Muscle of leg (tissue), 3 donors: ENCODE measurements at regions not wholly inside any gene's neighbourhood (a gene's known extent, or its start where the extent isn't known, plus 50 kb on each side); places are given as distances from the start of the nearest gene placed in this dataset.

ENCODE experiments used
- DNase-seq: peaks from one replicate; pipeline ENCODE4 v3.0.0; 2013
- H3K27ac ChIP-seq: one replicate; pipeline ENCODE4 v1.5.1; 2013; ENCODE audit warnings: mild to moderate bottlenecking, low read length, control low read depth
- H3K27me3 ChIP-seq: one replicate; pipeline ENCODE4 v1.6.1; 2013; ENCODE audit warnings: low read length; ENCODE audit not compliant: control insufficient read depth, insufficient read depth
- H3K36me3 ChIP-seq: one replicate; pipeline ENCODE4 v1.6.1; 2013; ENCODE audit warnings: low read length; ENCODE audit not compliant: control insufficient read depth, insufficient read depth
- H3K4me1 ChIP-seq: one replicate; pipeline ENCODE4 v1.6.1; 2013; ENCODE audit warnings: low read length; ENCODE audit not compliant: control insufficient read depth, insufficient read depth
- H3K4me3 ChIP-seq: one replicate; pipeline ENCODE4 v1.5.1; 2013; ENCODE audit warnings: low read length, control low read depth
- H3K9me3 ChIP-seq: replicated peaks from 2 replicates; pipeline ENCODE4 v1.6.1; 2013; ENCODE audit warnings: low read depth, low read length; ENCODE audit not compliant: control insufficient read depth
- WGBS: methylation state at CpG from one replicate; pipeline ENCODE4 v1.1.5; 2013; ENCODE audit warnings: missing lambda C conversion rate; ENCODE audit not compliant: insufficient coverage; 5-methylcytosine and 5-hydroxymethylcytosine counted together

DNA sequence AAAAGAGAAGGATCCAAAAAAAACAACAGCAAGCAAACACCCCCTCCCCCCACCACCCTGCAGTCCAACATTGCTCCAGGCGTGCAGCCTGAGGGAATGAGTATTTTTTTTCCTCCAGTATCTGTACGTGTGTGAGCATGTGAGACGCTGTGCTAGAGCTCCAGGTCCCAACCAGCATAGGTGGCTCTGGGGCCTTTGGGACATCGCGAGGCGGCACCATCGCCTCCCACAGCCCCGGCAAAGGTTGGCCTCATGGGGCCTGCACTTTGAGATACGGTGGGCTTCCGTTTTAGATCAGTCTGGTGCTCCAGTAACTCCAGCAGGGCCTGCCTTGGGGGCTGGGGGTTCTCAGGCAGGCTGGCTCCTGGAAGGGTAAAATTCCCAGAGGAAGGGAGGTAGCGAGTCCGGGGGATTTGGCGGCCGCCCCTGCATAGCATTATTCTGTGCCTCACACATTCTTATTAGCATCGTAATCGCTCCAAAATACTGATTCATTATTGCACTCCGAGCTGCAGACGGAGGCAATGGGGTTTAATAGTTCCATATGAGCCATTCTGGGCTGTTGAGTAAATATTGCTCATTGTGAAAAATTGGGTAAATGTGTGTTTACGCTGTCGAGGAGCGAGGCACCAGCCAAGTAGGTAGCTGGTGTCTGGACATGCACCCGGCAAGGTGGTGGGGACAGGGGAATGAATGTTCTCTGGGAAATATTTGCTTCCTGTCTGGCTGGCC is 143.1 kb upstream of the MYL2 start:
- Histone ChIP-seq H3K36me3 (no peaks in the 10 kb centered on the region), H3K4me1 (peaks cover 2% of the 10 kb centered on the region), H3K4me3 (no peak overlapping the region), H3K9me3 (no peaks in the 10 kb centered on the region), H3K27me3 (peaks cover 6% of the 10 kb centered on the region), H3K27ac (no peak overlapping the region)
- DNase-seq = no peak
- WGBS = 68% methylated on average over 13 of the region's 22 CpGs

DNA sequence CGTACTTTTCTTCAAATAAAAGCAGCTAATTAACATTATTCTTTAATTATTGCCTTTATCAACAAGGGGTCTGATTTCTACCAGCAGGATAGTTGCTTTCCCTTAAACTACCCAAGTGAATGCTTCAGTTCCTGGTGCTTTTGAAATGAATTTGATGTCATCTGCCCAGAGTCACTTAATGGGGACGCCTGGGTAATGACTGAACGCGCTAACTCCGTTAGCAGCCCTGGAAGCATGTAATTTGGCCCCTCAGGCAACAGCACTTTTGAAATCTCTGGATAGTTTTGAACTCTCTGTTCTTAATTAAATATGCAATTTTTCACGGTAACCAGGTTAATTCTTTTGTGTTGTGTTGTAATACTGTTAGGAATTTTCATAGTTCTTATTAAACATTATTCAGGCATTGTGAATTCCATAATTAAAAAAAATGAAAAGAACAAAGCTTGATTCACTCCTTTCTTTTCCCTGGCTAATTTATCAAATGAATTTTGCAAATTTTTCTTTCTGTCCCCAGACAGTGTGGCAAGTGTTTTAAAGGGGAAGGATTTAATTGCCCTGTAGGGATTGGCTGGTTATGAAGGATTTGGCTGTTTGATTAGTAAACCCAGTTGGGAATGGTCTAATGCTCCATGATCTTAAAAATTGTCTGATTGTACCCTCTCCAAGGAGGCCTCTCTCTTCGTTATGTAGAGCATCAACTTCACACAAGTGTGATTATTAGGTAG is 137.5 kb upstream of the MYL2 start:
- H3K36me3 ChIP-seq = no peaks in the 10 kb centered on the region
- WGBS = 50% methylated on average over 5 of the region's 7 CpGs
- DNase-seq = no peak
- H3K9me3 ChIP-seq = no peaks in the 10 kb centered on the region
- H3K27ac ChIP-seq = no peak overlapping the region
- no peaks in the 10 kb centered on the region for H3K4me1 ChIP-seq
- no peak overlapping the region for H3K4me3 ChIP-seq
- peaks cover 3% of the 10 kb centered on the region for H3K27me3 ChIP-seq

DNA sequence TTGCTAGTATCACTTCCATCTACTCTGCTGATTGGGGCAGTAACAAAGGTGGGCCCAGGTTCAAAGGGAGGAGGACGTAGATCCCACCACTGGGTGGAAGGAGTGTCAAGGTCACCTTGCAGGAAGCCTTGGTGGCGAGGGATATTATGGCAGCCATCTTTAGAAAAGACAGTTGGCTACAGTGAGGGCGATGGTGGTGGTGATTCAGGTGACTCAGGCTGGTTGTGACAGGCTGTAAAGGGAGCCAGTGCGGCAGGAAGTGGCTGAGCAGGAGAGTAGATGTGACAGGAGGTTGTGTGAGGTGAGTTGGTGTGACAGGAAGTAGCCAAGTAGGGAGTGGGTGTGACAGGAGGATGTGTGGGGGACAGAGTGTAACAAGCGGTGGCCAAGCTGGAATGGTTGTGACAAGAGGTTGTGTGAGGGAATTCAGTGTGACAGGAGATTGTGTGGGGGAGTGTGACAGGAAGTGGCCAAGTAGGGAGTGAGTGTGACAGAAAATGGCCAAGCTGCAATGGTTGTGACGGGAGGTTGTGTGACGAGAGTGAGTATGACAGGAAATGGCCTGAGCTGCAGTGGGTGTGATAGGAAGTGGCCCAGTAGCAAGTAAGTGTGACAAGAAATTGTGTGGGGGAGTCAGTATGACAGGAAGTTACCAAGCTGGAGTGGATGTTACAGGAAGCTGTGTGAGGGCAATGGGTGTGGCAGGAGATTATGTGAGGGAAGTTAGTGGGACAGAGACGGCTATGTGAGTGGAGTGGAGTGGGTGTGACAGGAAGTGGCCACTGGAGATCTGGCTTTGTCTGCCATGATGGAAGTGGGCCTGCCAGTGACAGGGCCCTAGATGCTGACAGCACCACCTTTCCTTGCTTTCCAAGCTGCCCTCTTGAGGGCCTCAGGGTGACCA is 136.5 kb upstream of the MYL2 start:
- Histone ChIP-seq H3K27ac (no peak overlapping the region), H3K36me3 (no peaks in the 10 kb centered on the region), H3K9me3 (no peaks in the 10 kb centered on the region), H3K4me3 (no peak overlapping the region), H3K27me3 (peaks cover 3% of the 10 kb centered on the region), H3K4me1 (no peaks in the 10 kb centered on the region)
- 71% methylated on average over 8 of the region's 8 CpGs for WGBS
- DNase-seq = peak; percentile 22

DNA sequence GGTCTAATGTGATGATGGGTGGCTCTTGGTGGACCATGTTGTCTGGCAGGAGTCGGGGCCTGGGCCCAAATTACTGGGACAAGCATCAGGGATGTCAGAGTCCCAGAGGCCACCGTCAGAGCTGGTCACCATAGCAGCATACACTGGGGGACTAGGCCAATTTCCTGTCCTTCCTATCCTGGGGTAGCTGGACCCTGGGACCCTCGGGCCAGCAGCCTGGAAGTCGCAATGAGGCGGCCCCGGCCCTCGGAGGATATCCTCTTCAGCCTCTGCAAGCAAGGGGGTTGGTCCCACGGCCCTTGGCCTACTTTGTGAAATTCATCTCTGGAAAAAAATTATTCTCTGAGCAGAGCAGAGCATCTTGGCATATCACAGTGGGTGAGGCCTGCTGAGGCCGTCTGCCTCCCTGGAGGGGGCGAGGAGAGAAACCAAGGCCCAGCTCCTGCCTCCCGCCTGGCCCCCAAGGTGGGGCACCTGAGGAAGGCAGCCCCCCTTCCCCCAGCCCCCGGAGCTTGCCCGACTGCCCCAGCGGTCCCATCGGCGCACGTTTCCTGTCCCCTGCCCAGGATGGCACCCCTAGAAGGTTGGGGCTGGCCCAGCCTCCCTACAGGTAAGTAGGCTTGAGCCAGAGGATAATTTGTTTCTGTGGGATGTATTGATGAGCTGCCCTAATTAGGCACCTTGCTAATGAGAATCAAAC is 135.0 kb upstream of the MYL2 start:
- WGBS = 66% methylated on average over 10 of the region's 17 CpGs

DNA sequence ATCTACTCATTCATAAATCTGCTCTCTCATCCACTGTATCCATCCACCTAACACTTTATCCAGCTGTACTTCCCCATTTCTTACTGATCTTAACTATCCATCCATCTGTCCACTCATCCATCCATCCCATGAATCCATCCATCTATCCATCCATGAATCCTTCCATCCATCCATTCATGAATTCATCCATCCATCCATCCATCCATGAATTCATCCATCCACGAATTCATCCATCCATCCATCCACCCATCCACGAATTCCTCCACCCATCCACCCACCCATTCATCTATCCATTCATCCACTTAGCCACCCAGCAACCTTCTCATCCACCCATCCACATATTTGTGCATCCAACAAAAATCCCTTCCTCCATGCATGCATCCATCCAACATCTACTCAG is 128.6 kb upstream of the MYL2 start:
- DNase-seq = no peak
- WGBS = 47% methylated on average over 2 of the region's 2 CpGs
- H3K4me1 ChIP-seq = no peaks in the 10 kb centered on the region
- no peak overlapping the region for H3K27ac ChIP-seq
- no peaks in the 10 kb centered on the region for H3K9me3 ChIP-seq
- no peaks in the 10 kb centered on the region for H3K36me3 ChIP-seq
- no peak overlapping the region for H3K4me3 ChIP-seq
- H3K27me3 ChIP-seq = peaks cover 6% of the 10 kb centered on the region

More for the DNA sequence above, 135.0 kb upstream of the MYL2 start:
- H3K27me3 ChIP-seq = peaks cover 5% of the 10 kb centered on the region
- H3K4me1 ChIP-seq = no peaks in the 10 kb centered on the region
- no peak for DNase-seq
- no peak overlapping the region for H3K4me3 ChIP-seq
- H3K27ac ChIP-seq = no peak overlapping the region
- no peaks in the 10 kb centered on the region for H3K9me3 ChIP-seq
- H3K36me3 ChIP-seq = no peaks in the 10 kb centered on the region

DNA sequence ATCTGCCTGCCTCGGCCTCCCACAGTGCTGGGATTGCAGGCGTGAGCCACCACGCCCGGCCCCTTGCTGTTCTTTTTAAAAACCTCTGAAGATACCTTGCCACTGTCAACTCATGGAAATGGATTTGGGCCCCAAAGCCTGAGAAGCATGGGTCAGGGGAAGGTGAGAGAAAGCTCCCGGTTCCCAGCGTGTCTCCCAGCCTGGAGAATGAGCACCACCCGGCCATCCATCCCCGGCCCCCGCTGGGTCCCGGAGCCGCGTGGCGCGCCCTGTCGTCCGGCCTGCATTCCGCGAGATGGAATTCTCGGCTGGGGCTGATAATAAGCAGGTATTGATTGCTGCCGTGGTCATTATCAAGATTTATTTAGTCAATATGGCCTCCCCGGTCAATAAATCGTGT is 126.5 kb upstream of the MYL2 start:
- WGBS = 65% methylated on average over 16 of the region's 22 CpGs
- no peaks in the 10 kb centered on the region for H3K36me3 ChIP-seq
- DNase-seq = no peak
- H3K4me1 ChIP-seq = no peaks in the 10 kb centered on the region
- H3K27ac ChIP-seq = no peak overlapping the region
- H3K9me3 ChIP-seq = no peaks in the 10 kb centered on the region
- no peak overlapping the region for H3K4me3 ChIP-seq
- peaks cover 12% of the 10 kb centered on the region for H3K27me3 ChIP-seq

DNA sequence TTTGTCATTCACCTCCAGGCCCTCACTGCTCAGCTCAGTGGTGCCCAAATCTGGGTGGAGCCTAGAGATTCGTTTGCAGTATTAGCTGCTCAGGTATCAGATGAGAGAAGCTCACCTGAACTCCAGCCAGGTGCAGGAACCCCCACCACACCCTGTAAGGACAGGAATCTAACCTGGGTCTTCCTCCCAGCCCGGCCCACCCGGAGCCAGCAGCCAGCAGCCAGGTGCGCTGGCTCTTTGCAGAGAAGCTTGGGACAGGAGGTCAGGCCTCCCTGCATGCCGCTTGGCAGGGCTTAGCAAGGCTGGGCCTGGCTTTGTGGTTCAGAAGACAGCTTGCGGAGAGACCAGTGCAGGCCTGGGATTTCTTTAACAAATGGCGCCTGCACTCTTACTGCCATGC is 125.6 kb upstream of the MYL2 start:
- no peak overlapping the region for H3K4me3 ChIP-seq
- no peak for DNase-seq
- H3K36me3 ChIP-seq = no peaks in the 10 kb centered on the region
- H3K27ac ChIP-seq = no peak overlapping the region
- H3K9me3 ChIP-seq = no peaks in the 10 kb centered on the region
- no peaks in the 10 kb centered on the region for H3K4me1 ChIP-seq
- H3K27me3 ChIP-seq = peaks cover 12% of the 10 kb centered on the region
- 75% methylated on average over 7 of the region's 7 CpGs for WGBS

DNA sequence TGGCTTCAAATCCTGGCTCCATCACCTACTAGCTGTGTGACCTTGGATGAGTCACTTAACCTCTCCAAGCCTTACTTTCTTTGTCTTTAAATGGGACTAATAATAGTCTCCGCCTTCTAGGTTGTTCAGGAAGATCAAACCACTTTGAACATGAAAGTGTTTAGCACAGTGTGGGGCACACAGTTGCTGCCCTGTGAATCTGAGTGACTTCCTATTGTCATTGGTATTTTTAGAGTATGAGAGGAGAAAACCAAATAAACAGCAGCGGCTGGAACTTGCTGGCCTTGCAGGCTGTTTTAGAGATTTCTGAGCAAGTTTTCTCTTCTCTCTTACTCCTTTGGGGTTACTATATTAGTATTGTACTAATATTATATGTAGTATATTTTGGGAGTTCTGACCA is 120.7 kb upstream of the MYL2 start:
- Histone ChIP-seq H3K36me3 (no peaks in the 10 kb centered on the region), H3K9me3 (no peaks in the 10 kb centered on the region), H3K4me3 (no peak overlapping the region), H3K4me1 (no peaks in the 10 kb centered on the region), H3K27ac (no peak overlapping the region), H3K27me3 (peaks cover 44% of the 10 kb centered on the region)
- DNase-seq = no peak
- WGBS = no CpG with 5 or more reads among the region's 2 CpGs

DNA sequence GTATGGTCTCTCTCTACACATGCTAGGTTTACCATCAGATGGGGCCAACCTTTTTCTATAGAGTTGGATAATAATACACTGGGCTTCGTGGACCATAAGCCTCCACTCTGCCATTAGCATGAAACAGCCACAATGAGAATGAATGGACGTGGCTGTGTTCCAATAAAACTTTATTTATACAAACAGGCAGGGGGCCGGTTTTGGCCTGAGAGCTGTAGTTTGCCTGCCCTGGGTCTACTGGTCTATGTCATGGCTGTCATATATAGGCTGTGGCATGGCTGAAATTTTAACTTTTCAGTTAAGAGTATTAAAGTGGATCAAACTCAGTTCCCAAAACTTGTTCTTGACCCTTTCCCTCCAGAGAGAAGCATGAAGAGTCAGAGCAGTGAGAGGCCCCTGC is 120.3 kb upstream of the MYL2 start:
- no peak overlapping the region for H3K27ac ChIP-seq
- no CpG with 5 or more reads among the region's 3 CpGs for WGBS
- no peak for DNase-seq
- H3K36me3 ChIP-seq = no peaks in the 10 kb centered on the region
- peaks cover 48% of the 10 kb centered on the region for H3K27me3 ChIP-seq
- H3K4me3 ChIP-seq = no peak overlapping the region
- H3K9me3 ChIP-seq = no peaks in the 10 kb centered on the region
- peaks cover 3% of the 10 kb centered on the region for H3K4me1 ChIP-seq
